ENCODE measurements at regions not wholly inside any gene's neighbourhood (a gene's known extent, or its start where the extent isn't known, plus 50 kb on each side); places are given as distances from the start of the nearest gene placed in this dataset.

GRCh38 chr15:35854316-35854715 is 308.4 kb upstream of the DPH6 start:
- no peak for TF ChIP-seq CTCF (IDR thresholded peaks at IDR 0.05)
- no peak for TF ChIP-seq POLR2A (IDR thresholded peaks at IDR 0.05)
- no peak for TF ChIP-seq EP300 (IDR thresholded peaks at IDR 0.05)

All from tibial nerve (tissue), 4 donors.